NCI-H345 treated with DMSO at 0.1 percent for 48 hours (cell line): ENCODE measurements at regions not wholly inside any gene's neighbourhood (a gene's known extent, or its start where the extent isn't known, plus 50 kb on each side); places are given as distances from the start of the nearest gene placed in this dataset.
"Not testable (repeated sequence)": the region's sequence is repeated elsewhere in the genome, so short reads cannot be mapped to it uniquely, and the experiment has no call there.

Source experiments
- DNase-seq: peaks from one replicate; lab custom pipeline; 2025; ENCODE audit not compliant: unreplicated experiment; lab: John Stamatoyannopoulos, UW

GRCh38 chr3:22730701-22731100 is 472.4 kb upstream of the UBE2E2 start:
- DNase-seq = no peak

- no peak for DNase-seq
Observed at GRCh38 chr3:22731901-22732300, 471.2 kb upstream of the UBE2E2 start.

- DNase-seq = no peak
Observed at GRCh38 chr3:22732641-22733040, 470.5 kb upstream of the UBE2E2 start.

- peak; percentile 66 for DNase-seq
Observed at GRCh38 chr3:22734207-22734606, 468.9 kb upstream of the UBE2E2 start.

- no peak for DNase-seq
Observed at GRCh38 chr3:22734756-22735155, 468.4 kb upstream of the UBE2E2 start.

GRCh38 chr3:22735373-22735772 is 467.8 kb upstream of the UBE2E2 start:
- DNase-seq = no peak

- not testable (repeated sequence) for DNase-seq
Observed at GRCh38 chr3:22743386-22743785, 459.7 kb upstream of the UBE2E2 start.

- DNase-seq = no peak
Observed at GRCh38 chr3:22745321-22745720, 457.8 kb upstream of the UBE2E2 start.

GRCh38 chr3:22746221-22746620 is 456.9 kb upstream of the UBE2E2 start:
- no peak for DNase-seq

- DNase-seq = no peak
Observed at GRCh38 chr3:22748453-22749045, 454.6 kb upstream of the UBE2E2 start.

- DNase-seq = no peak
Observed at GRCh38 chr3:22759636-22760310, 443.4 kb upstream of the UBE2E2 start.

- DNase-seq = no peak
Observed at GRCh38 chr3:22765679-22766078, 437.4 kb upstream of the UBE2E2 start.

- DNase-seq = no peak
Observed at GRCh38 chr3:22777834-22778233, 425.3 kb upstream of the UBE2E2 start.

- DNase-seq = no peak
Observed at GRCh38 chr3:22779737-22780136, 423.4 kb upstream of the UBE2E2 start.

GRCh38 chr3:22792533-22792932 is 410.6 kb upstream of the UBE2E2 start:
- no peak for DNase-seq

GRCh38 chr3:22795917-22796316 is 407.2 kb upstream of the UBE2E2 start:
- no peak for DNase-seq

- DNase-seq = no peak
Observed at GRCh38 chr3:22798461-22798860, 404.7 kb upstream of the UBE2E2 start.

- DNase-seq = no peak
Observed at GRCh38 chr3:22819209-22819608, 383.9 kb upstream of the UBE2E2 start.

GRCh38 chr3:22835041-22835440 is 368.1 kb upstream of the UBE2E2 start:
- DNase-seq = no peak

GRCh38 chr3:22836131-22836530 is 367.0 kb upstream of the UBE2E2 start:
- DNase-seq = no peak

GRCh38 chr3:22843854-22844253 is 359.3 kb upstream of the UBE2E2 start:
- no peak for DNase-seq

- DNase-seq = no peak
Observed at GRCh38 chr3:22846566-22846965, 356.6 kb upstream of the UBE2E2 start.

GRCh38 chr3:22849583-22849982 is 353.5 kb upstream of the UBE2E2 start:
- not testable (repeated sequence) for DNase-seq
